ENCODE measurements at regions not wholly inside any gene's neighbourhood (a gene's known extent, or its start where the extent isn't known, plus 50 kb on each side); places are given as distances from the start of the nearest gene placed in this dataset.

GRCh38 chr9:108483676-108484075 is 372.1 kb downstream of the ACTL7B start:
- Histone ChIP-seq H3K4me1 (ENCODE audit: control insufficient read depth in 5 of 5, insufficient read depth in 5 of 5, low read length in 5 of 5) (no peaks in the 10 kb centered on the region), H3K36me3 (ENCODE audit: control insufficient read depth in 4 of 4, insufficient read depth in 4 of 4, low read length in 4 of 4) (no peaks in the 10 kb centered on the region), H3K9ac (ENCODE audit: insufficient read depth in 1 of 2, low read length in 2 of 2) (no peak overlapping the region), H3K4me3 (no peak overlapping the region), H3K9me3 (ENCODE audit: control insufficient read depth in 4 of 4, insufficient read depth in 3 of 4, low read length in 3 of 4) (no peaks in the 10 kb centered on the region), H3K27ac (ENCODE audit: low read depth in 1 of 2, low read length in 1 of 2) (no peak overlapping the region), H3K27me3 (ENCODE audit: control insufficient read depth in 3 of 3, insufficient read depth in 3 of 3, low read length in 2 of 3) (no peaks in the 10 kb centered on the region)
- ATAC-seq (ENCODE audit: insufficient read depth, low FRiP score), result no peak
- WGBS, 2 donors, result 91 to 99% methylated on average over 2 of the region's 2 CpGs
- TF ChIP-seq CTCF (IDR thresholded peaks at IDR 0.05; ENCODE audit: control extremely low read depth, extremely low read depth), result no peak
- no peak for DNase-seq

GRCh38 chr9:108479989-108480652 is 375.7 kb downstream of the ACTL7B start:
- Histone ChIP-seq H3K9ac (ENCODE audit: insufficient read depth in 1 of 2, low read length in 2 of 2) (no peak overlapping the region), H3K4me3 (no peak overlapping the region)
- DNase-seq, result no peak

GRCh38 chr9:108478431-108479332 is 377.1 kb downstream of the ACTL7B start:
- no peaks in the 10 kb centered on the region for H3K27me3 ChIP-seq (ENCODE audit: control insufficient read depth in 3 of 3, insufficient read depth in 3 of 3, low read length in 2 of 3)
- H3K27ac ChIP-seq (ENCODE audit: low read depth in 1 of 2, low read length in 1 of 2), result peak overlapping the region in 1 of 2 donors; percentile 23
- H3K36me3 ChIP-seq (ENCODE audit: control insufficient read depth in 4 of 4, insufficient read depth in 4 of 4, low read length in 4 of 4), result no peaks in the 10 kb centered on the region
- H3K9ac ChIP-seq (ENCODE audit: insufficient read depth in 1 of 2, low read length in 2 of 2), result no peak overlapping the region
- peak; percentile 53 for ATAC-seq (ENCODE audit: insufficient read depth, low FRiP score)
- no peaks in the 10 kb centered on the region for H3K9me3 ChIP-seq (ENCODE audit: control insufficient read depth in 4 of 4, insufficient read depth in 3 of 4, low read length in 3 of 4)
- no peak for DNase-seq
- 77 to 88% methylated on average over 11 of the region's 11 CpGs for whole genome bisulfite sequencing, 2 donors
- no peak for TF ChIP-seq CTCF (IDR thresholded peaks at IDR 0.05; ENCODE audit: control extremely low read depth, extremely low read depth)
- no peak overlapping the region for H3K4me3 ChIP-seq
- peaks cover 0 to 3% (median 0%) of the 10 kb centered on the region in 5 donors for H3K4me1 ChIP-seq (ENCODE audit: control insufficient read depth in 5 of 5, insufficient read depth in 5 of 5, low read length in 5 of 5)

More at GRCh38 chr9:108479989-108480652, 375.7 kb downstream of the ACTL7B start:
- Histone ChIP-seq H3K4me1 (ENCODE audit: control insufficient read depth in 5 of 5, insufficient read depth in 5 of 5, low read length in 5 of 5) (no peaks in the 10 kb centered on the region), H3K27me3 (ENCODE audit: control insufficient read depth in 3 of 3, insufficient read depth in 3 of 3, low read length in 2 of 3) (no peaks in the 10 kb centered on the region), H3K9me3 (ENCODE audit: control insufficient read depth in 4 of 4, insufficient read depth in 3 of 4, low read length in 3 of 4) (no peaks in the 10 kb centered on the region), H3K36me3 (ENCODE audit: control insufficient read depth in 4 of 4, insufficient read depth in 4 of 4, low read length in 4 of 4) (no peaks in the 10 kb centered on the region), H3K27ac (ENCODE audit: low read depth in 1 of 2, low read length in 1 of 2) (no peak overlapping the region)
- no peak for ATAC-seq (ENCODE audit: insufficient read depth, low FRiP score)
- WGBS, 2 donors, result 94 to 95% methylated on average over 3 of the region's 3 CpGs
- no peak for TF ChIP-seq CTCF (IDR thresholded peaks at IDR 0.05; ENCODE audit: control extremely low read depth, extremely low read depth)
